Peyer's patch (tissue), 4 donors: ENCODE measurements at regions not wholly inside any gene's neighbourhood (a gene's known extent, or its start where the extent isn't known, plus 50 kb on each side); places are given as distances from the start of the nearest gene placed in this dataset.

ENCODE experiments used
- POLR2A ChIP-seq, 2 donors: fragments of 450-650 bp; IDR thresholded peaks; one replicate each; pipeline ENCODE4 v1.5.1; 2017; ENCODE audit warnings: antibody characterized with exemption in 2 of 2, mild to moderate bottlenecking in 2 of 2, moderate library complexity in 2 of 2
- TF ChIP-seq, protein P1 (sequence below), 6 experiments: fragments of 450-650 bp in 4 of 6; fragments of 200-600 bp in 2 of 6; sonication (generic) in 1 of 6; IDR thresholded peaks; one replicate each; pipeline ENCODE4 v1.5.1; 2017 to 2019; ENCODE audit warnings: antibody characterized with exemption in 6 of 6, mild to moderate bottlenecking in 3 of 6, moderate library complexity in 1 of 6

DNA sequence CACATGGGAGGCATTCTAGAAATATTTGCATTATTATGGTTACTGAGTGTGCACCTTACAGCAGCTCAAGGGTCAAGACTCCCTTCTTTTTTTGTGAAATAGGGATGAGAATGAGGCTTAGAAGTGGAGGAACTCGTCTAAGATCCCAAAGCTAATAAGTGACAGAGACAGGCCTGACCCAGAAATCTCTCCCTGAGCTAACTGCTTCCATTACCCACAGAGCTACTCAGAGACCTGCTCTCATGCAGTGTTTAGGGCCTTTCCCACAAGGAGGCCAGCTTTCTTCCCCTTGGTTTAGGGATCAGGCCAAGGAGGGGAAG, 301.7 kb downstream of the RPS24 start:
- TF ChIP-seq, protein P1, sequence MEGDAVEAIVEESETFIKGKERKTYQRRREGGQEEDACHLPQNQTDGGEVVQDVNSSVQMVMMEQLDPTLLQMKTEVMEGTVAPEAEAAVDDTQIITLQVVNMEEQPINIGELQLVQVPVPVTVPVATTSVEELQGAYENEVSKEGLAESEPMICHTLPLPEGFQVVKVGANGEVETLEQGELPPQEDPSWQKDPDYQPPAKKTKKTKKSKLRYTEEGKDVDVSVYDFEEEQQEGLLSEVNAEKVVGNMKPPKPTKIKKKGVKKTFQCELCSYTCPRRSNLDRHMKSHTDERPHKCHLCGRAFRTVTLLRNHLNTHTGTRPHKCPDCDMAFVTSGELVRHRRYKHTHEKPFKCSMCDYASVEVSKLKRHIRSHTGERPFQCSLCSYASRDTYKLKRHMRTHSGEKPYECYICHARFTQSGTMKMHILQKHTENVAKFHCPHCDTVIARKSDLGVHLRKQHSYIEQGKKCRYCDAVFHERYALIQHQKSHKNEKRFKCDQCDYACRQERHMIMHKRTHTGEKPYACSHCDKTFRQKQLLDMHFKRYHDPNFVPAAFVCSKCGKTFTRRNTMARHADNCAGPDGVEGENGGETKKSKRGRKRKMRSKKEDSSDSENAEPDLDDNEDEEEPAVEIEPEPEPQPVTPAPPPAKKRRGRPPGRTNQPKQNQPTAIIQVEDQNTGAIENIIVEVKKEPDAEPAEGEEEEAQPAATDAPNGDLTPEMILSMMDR (IDR thresholded peaks at IDR 0.05), result no peak
- TF ChIP-seq POLR2A (IDR thresholded peaks at IDR 0.05), result no peak
